IMR-90 (cell line): ENCODE measurements at regions not wholly inside any gene's neighbourhood (a gene's known extent, or its start where the extent isn't known, plus 50 kb on each side); places are given as distances from the start of the nearest gene placed in this dataset.

Experiments used
- ATAC-seq: fragments of 200-7000 bp; cut with Tn5 transposase; 2 replicates; pipeline ENCODE4 v1.9.1; 2020; ENCODE audit warnings: low read depth, mild to moderate bottlenecking, moderate library complexity
- BruUV-seq: library from RNA; stranded (reverse); fragments of 400-500 nt; replicated peaks from 2 replicates; lab custom pipeline; 2021; lab: Mats Ljungman, UMichigan
- CTCF ChIA-PET: fragments of 300-600 bp; formaldehyde crosslinking; extraction: SDS; loops from one replicate; lab custom pipeline; 2021; ENCODE audit warnings: antibody characterized with exemption; lab: Yijun Ruan, JAX
- POLR2A ChIA-PET: fragments of 300-600 bp; sonication (Branson Sonifier 250); formaldehyde crosslinking; loops from one replicate; lab custom pipeline; 2022; ENCODE audit warnings: antibody characterized with exemption; ENCODE audit not compliant: unreplicated experiment; lab: Charles Lee
- DNase-seq: peaks from one replicate; pipeline ENCODE4 v3.0.0; 2013
- H2AFZ ChIP-seq: replicated peaks from 2 replicates; pipeline ENCODE3; 2013; ENCODE audit warnings: low read length, mild to moderate bottlenecking; ENCODE audit not compliant: poor library complexity
- H2AK5ac ChIP-seq: 2 replicates; pipeline ENCODE4 v1.6.1; 2013; ENCODE audit warnings: low read depth, low read length, inconsistent platforms
- H2AK9ac ChIP-seq: replicated peaks from 2 replicates; pipeline ENCODE3; 2013; ENCODE audit warnings: mild to moderate bottlenecking, low read depth, low read length, moderate library complexity; ENCODE audit not compliant: poor library complexity
- H2BK120ac ChIP-seq: 2 replicates; pipeline ENCODE4 v1.6.1; 2013; ENCODE audit warnings: low read depth, low read length, inconsistent platforms
- H2BK15ac ChIP-seq: 3 replicates; pipeline ENCODE4 v1.6.1; 2013; ENCODE audit warnings: low read depth, low read length, inconsistent platforms
- H2BK20ac ChIP-seq: 2 replicates; pipeline ENCODE4 v1.6.1; 2013; ENCODE audit warnings: low read depth, mild to moderate bottlenecking, inconsistent platforms, low read length, moderate library complexity
- H2BK5ac ChIP-seq: 2 replicates; pipeline ENCODE4 v1.6.1; 2013; ENCODE audit warnings: mild to moderate bottlenecking, low read depth, low read length, inconsistent platforms; ENCODE audit not compliant: poor library complexity, severe bottlenecking
- H3K14ac ChIP-seq: replicated peaks from 2 replicates; pipeline ENCODE4 v1.6.1; 2013; ENCODE audit warnings: low read depth, low read length, inconsistent platforms
- H3K18ac ChIP-seq: 2 replicates; pipeline ENCODE4 v1.6.1; 2013; ENCODE audit warnings: low read depth, low read length, control low read depth
- H3K23ac ChIP-seq: 2 replicates; pipeline ENCODE4 v1.6.1; 2013; ENCODE audit warnings: low read depth, low read length, inconsistent platforms
- H3K27ac ChIP-seq: 2 replicates; pipeline ENCODE4 v1.5.1; 2013; ENCODE audit warnings: mild to moderate bottlenecking, control low read depth, low read length; ENCODE audit not compliant: insufficient read depth
- H3K27me3 ChIP-seq: 2 replicates; pipeline ENCODE4 v1.6.1; 2013; ENCODE audit warnings: low read length; ENCODE audit not compliant: control insufficient read depth, insufficient read depth
- H3K36me3 ChIP-seq: 2 replicates; pipeline ENCODE4 v1.6.1; 2013; ENCODE audit warnings: low read length, mixed read lengths; ENCODE audit not compliant: control insufficient read depth, insufficient read depth
- H3K4ac ChIP-seq: 2 replicates; pipeline ENCODE4 v1.6.1; 2013; ENCODE audit warnings: low read depth, low read length, inconsistent platforms
- H3K4me1 ChIP-seq: 2 replicates; pipeline ENCODE4 v1.6.1; 2013; ENCODE audit warnings: low read length, mixed read lengths; ENCODE audit not compliant: control insufficient read depth, insufficient read depth
- H3K4me2 ChIP-seq: 2 replicates; pipeline ENCODE4 v1.6.1; 2013; ENCODE audit warnings: low read depth, mild to moderate bottlenecking, control low read depth, low read length, moderate library complexity
- H3K4me3 ChIP-seq: 2 replicates; pipeline ENCODE4 v1.5.1; 2013; ENCODE audit warnings: low read depth, mild to moderate bottlenecking, control low read depth, low read length, moderate library complexity; ENCODE audit not compliant: insufficient read depth
- H3K56ac ChIP-seq: 2 replicates; pipeline ENCODE4 v1.6.1; 2013; ENCODE audit warnings: low read length, inconsistent platforms; ENCODE audit not compliant: insufficient read depth; ENCODE audit errors: extremely low read depth
- H3K79me1 ChIP-seq, 2 experiments: 2 replicates each; pipeline ENCODE4 v1.6.1; 2013; ENCODE audit warnings: low read length in 2 of 2, inconsistent platforms in 1 of 2, low read depth in 1 of 2
- H3K9ac ChIP-seq: 2 replicates; pipeline ENCODE4 v1.6.1; 2013; ENCODE audit warnings: low read depth, low read length, control low read depth
- H3K9me1 ChIP-seq: 2 replicates; pipeline ENCODE4 v1.6.1; 2013; ENCODE audit warnings: low read length, inconsistent platforms; ENCODE audit not compliant: insufficient read depth
- H3K9me3 ChIP-seq: 2 replicates; pipeline ENCODE4 v1.6.1; 2013; ENCODE audit warnings: low read length; ENCODE audit not compliant: control insufficient read depth, insufficient read depth
- H4K20me1 ChIP-seq: 2 replicates; pipeline ENCODE4 v1.6.1; 2013; ENCODE audit warnings: low read length, inconsistent platforms; ENCODE audit not compliant: insufficient read depth
- H4K5ac ChIP-seq: 2 replicates; pipeline ENCODE4 v1.6.1; 2013; ENCODE audit warnings: mild to moderate bottlenecking, low read depth, low read length, control low read depth
- H4K8ac ChIP-seq, 2 experiments: 2 replicates each; pipeline ENCODE4 v1.6.1; 2013; ENCODE audit warnings: low read depth in 2 of 2, low read length in 2 of 2, control low read depth in 1 of 2, inconsistent platforms in 1 of 2
- H4K91ac ChIP-seq: 2 replicates; pipeline ENCODE4 v1.6.1; 2013; ENCODE audit warnings: low read depth, low read length, inconsistent platforms; ENCODE audit not compliant: insufficient read depth
- BHLHE40 ChIP-seq: fragments of 150-350 bp; IDR thresholded peaks from 2 replicates; pipeline ENCODE4 v1.6.1; 2016; ENCODE audit warnings: mild to moderate bottlenecking, low read depth, low read length
- MAFK ChIP-seq: IDR thresholded peaks from 2 replicates; pipeline ENCODE4 v1.6.1; 2012; ENCODE audit warnings: low read depth, low read length, improper control_type of control experiment
- NFE2L2 ChIP-seq: fragments of 150-350 bp; IDR thresholded peaks from 2 replicates; pipeline ENCODE4 v1.6.1; 2016; ENCODE audit warnings: low read depth, mild to moderate bottlenecking, low read length
- RCOR1 ChIP-seq: IDR thresholded peaks from 2 replicates; pipeline ENCODE4 v1.6.1; 2012; ENCODE audit warnings: mild to moderate bottlenecking, low read length, improper control_type of control experiment; ENCODE audit not compliant: insufficient replicate concordance
- SMC3 ChIP-seq: fragments of 150-350 bp; IDR thresholded peaks from 2 replicates; pipeline ENCODE4 v1.6.1; 2016; ENCODE audit warnings: low read depth, mild to moderate bottlenecking, antibody characterized with exemption, low read length, moderate library complexity
- WGBS, 2 experiments: methylation state at CpG; one replicate each; pipeline versions ENCODE4 v1.1.5 to v1.1.7; 2013; ENCODE audit warnings: missing lambda C conversion rate in 2 of 2; ENCODE audit not compliant: insufficient read length in 1 of 2; ENCODE audit errors: extremely low coverage in 2 of 2; 5-methylcytosine and 5-hydroxymethylcytosine counted together
- dilution Hi-C: fragments of 300-500 bp; cut with HindIII; formaldehyde crosslinking; loops from one replicate; pipeline ENCODE4 v1.14.3; 2018; ENCODE audit warnings: low sequenced_read_pairs; ENCODE audit not compliant: unreplicated experiment
- in situ Hi-C: fragments of 300-500 bp; cut with MboI; formaldehyde crosslinking; loops from 3 replicates; pipeline ENCODE4 v1.14.3; 2019; ENCODE audit warnings: low sequenced_read_pairs, inconsistent platforms, mixed read lengths
- intact Hi-C: fragments of 100-400 bp; cut with micrococcal nuclease; formaldehyde crosslinking; loops from 2 replicates; pipeline ENCODE4 v1.10.0; 2022
- TF ChIP-seq, protein P1 (sequence below): fragments of 150-350 bp; IDR thresholded peaks from 2 replicates; pipeline ENCODE4 v1.6.1; 2017; ENCODE audit warnings: mild to moderate bottlenecking, antibody characterized with exemption, low read length, low read depth

DNA sequence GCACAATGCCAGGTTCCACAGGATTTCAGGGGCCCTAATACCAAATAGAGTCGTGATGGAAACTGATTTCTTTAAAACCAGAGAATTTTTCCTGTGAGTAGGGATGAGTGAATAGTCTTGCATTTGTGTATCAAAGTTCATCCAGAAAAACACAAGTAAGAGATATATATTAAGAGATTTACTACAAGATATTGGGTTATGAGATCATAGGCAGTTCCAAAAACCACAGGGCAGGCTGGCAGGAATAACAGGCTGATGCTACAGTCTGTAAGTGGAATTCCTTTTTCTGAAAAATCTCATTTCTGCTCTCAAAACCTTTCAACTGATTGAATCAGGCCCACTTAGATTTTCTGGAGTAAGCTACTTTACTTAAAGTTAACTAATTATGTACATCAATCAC lies 1756.2 kb upstream of the SEL1L start:
- no peak overlapping the region for H3K27ac ChIP-seq
- no peak for ATAC-seq
- H2AK5ac ChIP-seq, result no peak overlapping the region
- CTCF ChIA-PET, result no interaction called here
- H3K4me2 ChIP-seq, result no peak overlapping the region
- H3K27me3 ChIP-seq, result no peaks in the 10 kb centered on the region
- H2BK5ac ChIP-seq, result no peak overlapping the region
- H3K36me3 ChIP-seq, result no peaks in the 10 kb centered on the region
- H2AK9ac ChIP-seq, result no peak overlapping the region
- H3K4me1 ChIP-seq, result no peaks in the 10 kb centered on the region
- no peaks in the 10 kb centered on the region for H4K20me1 ChIP-seq
- H2BK20ac ChIP-seq, result no peak overlapping the region
- no TSS peak for BruUV-seq
- H4K5ac ChIP-seq, result no peak overlapping the region
- H3K56ac ChIP-seq, result no peak overlapping the region
- POLR2A ChIA-PET, result no interaction called here
- in situ Hi-C loops (no loop called here), intact Hi-C loops (no loop called here), dilution Hi-C loops (no loop called here)
- H3K18ac ChIP-seq, result no peak overlapping the region
- H2AFZ ChIP-seq, result no peak overlapping the region
- no peak overlapping the region for H2BK120ac ChIP-seq
- no peak overlapping the region for H4K8ac ChIP-seq
- H3K9ac ChIP-seq, result no peak overlapping the region
- DNase-seq, result peak; percentile 16
- no peak overlapping the region for H4K91ac ChIP-seq
- no peaks in the 10 kb centered on the region for H3K9me3 ChIP-seq
- no peak overlapping the region for H2BK15ac ChIP-seq
- TF ChIP-seq, protein P1, sequence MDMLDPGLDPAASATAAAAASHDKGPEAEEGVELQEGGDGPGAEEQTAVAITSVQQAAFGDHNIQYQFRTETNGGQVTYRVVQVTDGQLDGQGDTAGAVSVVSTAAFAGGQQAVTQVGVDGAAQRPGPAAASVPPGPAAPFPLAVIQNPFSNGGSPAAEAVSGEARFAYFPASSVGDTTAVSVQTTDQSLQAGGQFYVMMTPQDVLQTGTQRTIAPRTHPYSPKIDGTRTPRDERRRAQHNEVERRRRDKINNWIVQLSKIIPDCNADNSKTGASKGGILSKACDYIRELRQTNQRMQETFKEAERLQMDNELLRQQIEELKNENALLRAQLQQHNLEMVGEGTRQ, result no peak
- no peak for TF ChIP-seq RCOR1
- no peak for TF ChIP-seq MAFK
- no peak for TF ChIP-seq BHLHE40
- TF ChIP-seq SMC3, result no peak
- no peak for TF ChIP-seq NFE2L2
- no peak overlapping the region for H3K14ac ChIP-seq
- WGBS, 2 experiments, result no CpG with 5 or more reads among the region's 1 CpG
- H3K4me3 ChIP-seq, result no peak overlapping the region
- H3K23ac ChIP-seq, result no peak overlapping the region
- H3K79me1 ChIP-seq, result no peaks in the 10 kb centered on the region
- no peaks in the 10 kb centered on the region for H3K9me1 ChIP-seq
- H3K4ac ChIP-seq, result no peak overlapping the region
